Activated CD8-positive, alpha-beta memory T cell treated with anti-CD3 and anti-CD28 coated beads for 24 hours (primary cell): ENCODE measurements at regions not wholly inside any gene's neighbourhood (a gene's known extent, or its start where the extent isn't known, plus 50 kb on each side); places are given as distances from the start of the nearest gene placed in this dataset.
"Not testable (repeated sequence)": the region's sequence is repeated elsewhere in the genome, so short reads cannot be mapped to it uniquely, and the experiment has no call there.

Experiments
- DNase-seq: peaks from one replicate; pipeline ENCODE4 v3.0.0-alpha.2; 2020

DNA sequence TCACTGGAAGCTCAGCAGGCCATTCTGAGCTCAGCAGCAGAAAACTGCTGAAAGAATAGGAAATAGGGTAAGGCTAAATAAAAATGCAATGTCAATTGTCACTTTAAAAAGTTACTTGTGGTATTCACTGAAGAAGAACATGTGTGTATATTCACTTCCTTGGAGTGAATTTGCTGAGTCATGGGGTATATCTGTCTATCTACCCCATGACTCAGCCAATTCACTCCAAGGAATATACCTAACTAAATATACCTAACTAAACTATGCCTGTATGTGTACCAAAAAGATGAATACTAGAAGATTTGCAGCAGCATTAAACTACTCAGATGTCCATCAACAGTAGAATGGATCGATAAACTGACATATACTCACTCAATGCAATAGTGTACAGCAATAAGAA is 69.5 kb upstream of the KCNAB1 start:
- no peak for DNase-seq

- DNase-seq: no peak
Measured at GRCh38 chr3:156051651-156052050, 68.7 kb upstream of the KCNAB1 start.

DNA sequence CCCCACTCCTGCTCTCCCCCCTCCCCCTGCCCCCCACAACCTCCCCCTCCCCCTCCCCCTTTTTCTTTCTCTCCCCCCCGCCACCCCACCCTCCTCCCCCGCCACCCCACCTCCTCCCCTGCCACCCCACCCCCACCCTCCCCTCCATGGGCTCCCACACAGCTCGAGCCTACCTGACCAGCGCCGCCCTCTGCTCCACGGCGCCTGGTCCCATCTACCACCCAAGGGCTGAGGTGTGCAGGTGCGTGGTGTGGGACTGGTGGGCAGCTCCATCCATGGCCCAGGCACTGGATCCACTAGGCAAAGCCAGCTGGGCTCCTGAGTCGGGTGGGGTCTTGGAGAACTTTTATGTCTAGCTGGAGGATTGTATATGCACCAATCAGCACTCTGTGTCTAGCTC is 68.3 kb upstream of the KCNAB1 start:
- no peak for DNase-seq

GRCh38 chr3:156059950-156060501 is 60.4 kb upstream of the KCNAB1 start:
- no peak for DNase-seq

DNA sequence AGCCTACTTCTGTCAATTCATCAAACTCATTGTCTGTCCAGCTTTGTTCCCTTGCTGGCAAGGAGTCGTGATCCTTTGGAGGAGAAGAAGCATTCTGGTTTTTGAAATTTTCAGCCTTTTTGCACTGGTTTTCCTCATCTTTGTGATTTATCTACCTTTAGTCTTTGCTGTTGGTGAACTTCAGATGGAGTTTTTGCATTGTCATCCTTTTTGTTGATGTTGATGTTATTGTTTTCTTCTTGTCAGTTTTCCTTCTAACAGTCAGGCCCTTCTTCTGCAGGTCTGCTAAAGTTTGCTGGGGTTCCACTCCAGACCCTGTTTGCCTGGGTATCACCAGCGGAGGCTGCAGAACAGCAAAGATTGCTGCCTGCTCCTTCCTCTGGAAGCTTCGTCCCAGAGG is 52.2 kb upstream of the KCNAB1 start:
- not testable (repeated sequence) for DNase-seq

DNA sequence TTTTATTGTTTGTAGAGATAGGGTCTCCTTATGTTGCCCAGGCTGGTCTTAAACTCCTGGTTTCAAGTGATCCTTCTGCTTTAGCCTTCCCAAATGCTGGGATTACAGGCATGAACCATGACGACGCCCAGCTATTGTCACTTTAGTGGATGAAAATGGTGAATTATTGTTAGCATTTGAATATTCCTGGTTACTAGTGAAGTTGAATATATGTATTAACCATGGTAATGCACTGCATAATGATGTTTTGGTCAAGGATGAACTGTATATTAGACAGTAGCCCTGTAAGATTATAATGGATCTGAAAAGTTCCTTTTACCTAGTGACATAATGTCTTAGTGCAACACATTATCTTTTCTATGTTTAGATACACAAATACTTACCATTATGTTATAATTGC is 50.4 kb upstream of the KCNAB1 start:
- DNase-seq: no peak
